CD4-positive, alpha-beta T cell treated with Interferon alpha-2 for 1 hour (primary cell): ENCODE measurements at regions not wholly inside any gene's neighbourhood (a gene's known extent, or its start where the extent isn't known, plus 50 kb on each side); places are given as distances from the start of the nearest gene placed in this dataset.

Source experiments
- DNase-seq, 2 donors: peaks; one replicate each; pipeline ENCODE4 v3.0.0-alpha.2; 2020 to 2022

- no peak for DNase-seq
Observed at GRCh38 chr17:14803826-14804225, 461.3 kb downstream of the PMP22 start.

- no peak for DNase-seq
Observed at GRCh38 chr17:14797801-14798200, 467.3 kb downstream of the PMP22 start.

GRCh38 chr17:14797021-14797420 lies 468.1 kb downstream of the PMP22 start:
- no peak for DNase-seq

- DNase-seq: no peak
Observed at GRCh38 chr17:14794961-14795360, 470.2 kb downstream of the PMP22 start.

- no peak for DNase-seq
Observed at GRCh38 chr17:14793237-14793636, 471.9 kb downstream of the PMP22 start.

GRCh38 chr17:14792746-14793145 lies 472.4 kb downstream of the PMP22 start:
- no peak for DNase-seq

GRCh38 chr17:14791221-14791620 lies 473.9 kb downstream of the PMP22 start:
- DNase-seq: no peak

- no peak for DNase-seq
Observed at GRCh38 chr17:14790521-14790920, 474.6 kb downstream of the PMP22 start.

- peak; percentile 20 to 38 for DNase-seq
Observed at GRCh38 chr17:14784997-14785696, 480.0 kb downstream of the PMP22 start.

GRCh38 chr17:14781123-14781522 lies 480.2 kb downstream of the HS3ST3B1 start:
- no peak for DNase-seq

GRCh38 chr17:14780097-14780651 lies 479.3 kb downstream of the HS3ST3B1 start:
- no peak for DNase-seq

- no peak for DNase-seq
Observed at GRCh38 chr17:14779241-14779640, 478.4 kb downstream of the HS3ST3B1 start.

- DNase-seq: no peak
Observed at GRCh38 chr17:14777291-14777690, 476.4 kb downstream of the HS3ST3B1 start.

- no peak for DNase-seq
Observed at GRCh38 chr17:14776791-14777190, 475.9 kb downstream of the HS3ST3B1 start.

GRCh38 chr17:14775731-14776492 lies 475.0 kb downstream of the HS3ST3B1 start:
- no peak for DNase-seq

GRCh38 chr17:14774774-14775173 lies 473.9 kb downstream of the HS3ST3B1 start:
- DNase-seq: no peak

- DNase-seq: no peak
Observed at GRCh38 chr17:14772776-14773175, 471.9 kb downstream of the HS3ST3B1 start.

- no peak for DNase-seq
Observed at GRCh38 chr17:14771543-14771942, 470.7 kb downstream of the HS3ST3B1 start.

- no peak for DNase-seq
Observed at GRCh38 chr17:14768923-14769322, 468.0 kb downstream of the HS3ST3B1 start.

- DNase-seq: no peak
Observed at GRCh38 chr17:14762736-14763479, 462.0 kb downstream of the HS3ST3B1 start.

- no peak for DNase-seq
Observed at GRCh38 chr17:14760719-14761411, 460.0 kb downstream of the HS3ST3B1 start.

- no peak for DNase-seq
Observed at GRCh38 chr17:14760212-14760611, 459.3 kb downstream of the HS3ST3B1 start.

GRCh38 chr17:14759325-14759724 lies 458.4 kb downstream of the HS3ST3B1 start:
- no peak for DNase-seq
